ENCODE measurements at regions not wholly inside any gene's neighbourhood (a gene's known extent, or its start where the extent isn't known, plus 50 kb on each side); places are given as distances from the start of the nearest gene placed in this dataset.

- no peak overlapping the region for H3K4me3 ChIP-seq (ENCODE audit: low read depth, low read length)
- no peak for TF ChIP-seq CTCF (conservative IDR thresholded peaks at IDR 0.05; ENCODE audit: low read depth, low read length)
- no peak for DNase-seq (ENCODE audit: low read depth)
Observed at GRCh38 chr14:56494167-56494566, 85.4 kb upstream of the TMEM260 start.

GRCh38 chr14:56498112-56498511 lies 81.5 kb upstream of the TMEM260 start:
- no peak overlapping the region for H3K4me3 ChIP-seq (ENCODE audit: low read depth, low read length)
- TF ChIP-seq CTCF (conservative IDR thresholded peaks at IDR 0.05; ENCODE audit: low read depth, low read length), result no peak
- DNase-seq (ENCODE audit: low read depth), result no peak

- TF ChIP-seq CTCF (conservative IDR thresholded peaks at IDR 0.05; ENCODE audit: low read depth, low read length), result no peak
- no peak overlapping the region for H3K4me3 ChIP-seq (ENCODE audit: low read depth, low read length)
- no peak for DNase-seq (ENCODE audit: low read depth)
Observed at GRCh38 chr14:56501909-56502530, 77.6 kb upstream of the TMEM260 start.

GRCh38 chr14:56505361-56505760 lies 74.2 kb upstream of the TMEM260 start:
- H3K4me3 ChIP-seq (ENCODE audit: low read depth, low read length), result no peak overlapping the region
- TF ChIP-seq CTCF (conservative IDR thresholded peaks at IDR 0.05; ENCODE audit: low read depth, low read length), result no peak
- DNase-seq (ENCODE audit: low read depth), result no peak

- H3K4me3 ChIP-seq (ENCODE audit: low read depth, low read length), result no peak overlapping the region
- DNase-seq (ENCODE audit: low read depth), result no peak
- no peak for TF ChIP-seq CTCF (conservative IDR thresholded peaks at IDR 0.05; ENCODE audit: low read depth, low read length)
Observed at GRCh38 chr14:56512521-56512920, 67.1 kb upstream of the TMEM260 start.

- H3K4me3 ChIP-seq (ENCODE audit: low read depth, low read length), result no peak overlapping the region
- TF ChIP-seq CTCF (conservative IDR thresholded peaks at IDR 0.05; ENCODE audit: low read depth, low read length), result no peak
- no peak for DNase-seq (ENCODE audit: low read depth)
Observed at GRCh38 chr14:56514663-56515371, 64.8 kb upstream of the TMEM260 start.

- DNase-seq (ENCODE audit: low read depth), result no peak
- H3K4me3 ChIP-seq (ENCODE audit: low read depth, low read length), result no peak overlapping the region
- no peak for TF ChIP-seq CTCF (conservative IDR thresholded peaks at IDR 0.05; ENCODE audit: low read depth, low read length)
Observed at GRCh38 chr14:56515739-56516138, 63.9 kb upstream of the TMEM260 start.
